ENCODE measurements at regions not wholly inside any gene's neighbourhood (a gene's known extent, or its start where the extent isn't known, plus 50 kb on each side); places are given as distances from the start of the nearest gene placed in this dataset.

- Histone ChIP-seq H3K79me2 (ENCODE audit: insufficient read depth, low read depth, low read length) (no peaks in the 10 kb centered on the region), H3K4me2 (ENCODE audit: low read length) (no peak overlapping the region), H3K9me3 (ENCODE audit: low read length) (no peaks in the 10 kb centered on the region), H3K9me2 (ENCODE audit: insufficient read depth, low read length) (no peaks in the 10 kb centered on the region), H4K20me1 (ENCODE audit: insufficient read depth, low read length) (no peaks in the 10 kb centered on the region), H2AFZ (ENCODE audit: low read length) (no peak overlapping the region), H3K4me1 (ENCODE audit: insufficient read depth, low read length, poor library complexity, severe bottlenecking) (no peaks in the 10 kb centered on the region), H3K36me3 (ENCODE audit: insufficient read depth, low read length) (no peaks in the 10 kb centered on the region), H3K4me3 (ENCODE audit: low read depth, low read length, poor library complexity, severe bottlenecking) (no peak overlapping the region), H3K27ac (ENCODE audit: low read depth, low read length, poor library complexity, severe bottlenecking) (no peak overlapping the region)
- ChIA-PET CTCF (ENCODE audit: unreplicated experiment) (no interaction called here), POLR2A (no interaction called here)
- TF ChIP-seq EZH2phosphoT487 (IDR thresholded peaks at IDR 0.05; ENCODE audit: borderline replicate concordance, low read depth, low read length) = no peak
- no peak for TF ChIP-seq CTCF (conservative IDR thresholded peaks at IDR 0.05; ENCODE audit: low read length)
- intact Hi-C loops (cut with micrococcal nuclease; ENCODE audit: unreplicated experiment) = no loop called here
- BruUV-seq (replicated peaks) = no TSS peak
- DNase-seq (ENCODE audit: low spot score) = no peak
These were observed 209.1 kb downstream of the SREK1 start for GRCh38 chr5:66353186-66353585.

- Histone ChIP-seq H3K4me2 (ENCODE audit: low read length) (no peak overlapping the region), H3K9me3 (ENCODE audit: low read length) (no peaks in the 10 kb centered on the region), H3K79me2 (ENCODE audit: insufficient read depth, low read depth, low read length) (no peaks in the 10 kb centered on the region), H4K20me1 (ENCODE audit: insufficient read depth, low read length) (no peaks in the 10 kb centered on the region), H3K9me2 (ENCODE audit: insufficient read depth, low read length) (no peaks in the 10 kb centered on the region), H2AFZ (ENCODE audit: low read length) (no peak overlapping the region), H3K36me3 (ENCODE audit: insufficient read depth, low read length) (no peaks in the 10 kb centered on the region), H3K4me1 (ENCODE audit: insufficient read depth, low read length, poor library complexity, severe bottlenecking) (no peaks in the 10 kb centered on the region), H3K4me3 (ENCODE audit: low read depth, low read length, poor library complexity, severe bottlenecking) (no peak overlapping the region), H3K27ac (ENCODE audit: low read depth, low read length, poor library complexity, severe bottlenecking) (no peak overlapping the region)
- CTCF ChIA-PET (ENCODE audit: unreplicated experiment) = no interaction called here
- no TSS peak for BruUV-seq (replicated peaks)
- TF ChIP-seq CTCF (conservative IDR thresholded peaks at IDR 0.05; ENCODE audit: low read length) (no peak), EZH2phosphoT487 (IDR thresholded peaks at IDR 0.05; ENCODE audit: borderline replicate concordance, low read depth, low read length) (no peak)
- DNase-seq (ENCODE audit: low spot score) = no peak
- POLR2A ChIA-PET = interaction anchor here (1.1 kb wide), 1 partner anchor 44 kb away, joined by 3 read pairs; no protein-coding TSS in a partner anchor
- intact Hi-C loops (cut with micrococcal nuclease; ENCODE audit: unreplicated experiment) = no loop called here
These were observed 210.3 kb downstream of the SREK1 start for GRCh38 chr5:66354422-66354821.

DNA sequence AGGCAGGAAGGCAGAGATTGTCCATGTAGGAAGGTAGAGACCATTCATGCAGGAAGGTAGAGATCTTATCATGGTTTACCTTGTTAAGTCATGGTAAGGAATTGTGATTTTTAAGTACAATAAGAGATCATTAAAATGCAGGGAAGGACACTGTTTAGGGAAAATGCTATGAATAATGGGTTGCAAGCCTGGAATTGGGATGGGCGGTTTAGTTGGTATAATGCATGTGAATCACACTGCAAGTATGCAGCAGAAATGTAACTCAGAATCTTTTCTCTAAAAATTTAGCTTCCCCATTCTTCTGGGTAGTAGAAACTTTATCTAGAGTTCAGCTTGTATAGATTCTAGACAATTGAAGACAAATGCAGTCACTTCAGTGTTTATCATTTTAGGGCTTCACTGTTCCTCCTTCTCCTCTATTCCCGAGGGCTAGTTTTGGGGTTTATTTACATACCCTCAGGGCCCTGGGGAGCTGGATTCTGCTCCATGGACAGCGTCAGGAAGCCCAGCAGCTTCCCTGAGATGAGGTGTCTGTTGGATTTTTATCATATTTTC lies 212.0 kb downstream of the SREK1 start:
- no peaks in the 10 kb centered on the region for H3K79me2 ChIP-seq (ENCODE audit: insufficient read depth, low read depth, low read length)
- ChIA-PET POLR2A (no interaction called here), CTCF (ENCODE audit: unreplicated experiment) (no interaction called here)
- no peak overlapping the region for H3K4me2 ChIP-seq (ENCODE audit: low read length)
- H3K4me1 ChIP-seq (ENCODE audit: insufficient read depth, low read length, poor library complexity, severe bottlenecking) = no peaks in the 10 kb centered on the region
- no peak for DNase-seq (ENCODE audit: low spot score)
- no peak overlapping the region for H3K4me3 ChIP-seq (ENCODE audit: low read depth, low read length, poor library complexity, severe bottlenecking)
- no peak overlapping the region for H3K27ac ChIP-seq (ENCODE audit: low read depth, low read length, poor library complexity, severe bottlenecking)
- intact Hi-C loops (cut with micrococcal nuclease; ENCODE audit: unreplicated experiment) = no loop called here
- no peaks in the 10 kb centered on the region for H3K9me3 ChIP-seq (ENCODE audit: low read length)
- H4K20me1 ChIP-seq (ENCODE audit: insufficient read depth, low read length) = no peaks in the 10 kb centered on the region
- no peak for TF ChIP-seq EZH2phosphoT487 (IDR thresholded peaks at IDR 0.05; ENCODE audit: borderline replicate concordance, low read depth, low read length)
- TF ChIP-seq CTCF (conservative IDR thresholded peaks at IDR 0.05; ENCODE audit: low read length) = no peak
- H3K36me3 ChIP-seq (ENCODE audit: insufficient read depth, low read length) = no peaks in the 10 kb centered on the region
- no peak overlapping the region for H2AFZ ChIP-seq (ENCODE audit: low read length)
- BruUV-seq (replicated peaks) = no TSS peak
- no peaks in the 10 kb centered on the region for H3K9me2 ChIP-seq (ENCODE audit: insufficient read depth, low read length)
